HG02981 (cell line): ENCODE measurements at regions not wholly inside any gene's neighbourhood (a gene's known extent, or its start where the extent isn't known, plus 50 kb on each side); places are given as distances from the start of the nearest gene placed in this dataset.

Source experiments
- ATAC-seq: cut with Tn5 transposase; IDR thresholded peaks from one replicate; pipeline ENCODE4 v1.9.1; 2021; ENCODE audit warnings: mild to moderate bottlenecking, moderate library complexity; ENCODE audit not compliant: unreplicated experiment

GRCh38 chr9:550333-550732, 291.2 kb upstream of the DMRT1 start:
- no peak for ATAC-seq

GRCh38 chr9:551986-552929, 289.2 kb upstream of the DMRT1 start:
- ATAC-seq = no peak

GRCh38 chr9:555493-555892, 286.0 kb upstream of the DMRT1 start:
- ATAC-seq = no peak

GRCh38 chr9:556199-556598, 285.3 kb upstream of the DMRT1 start:
- no peak for ATAC-seq

GRCh38 chr9:556675-557074, 284.8 kb upstream of the DMRT1 start:
- no peak for ATAC-seq

- ATAC-seq = no peak
Measured at GRCh38 chr9:557601-558201, 283.8 kb upstream of the DMRT1 start.

- ATAC-seq = no peak
Measured at GRCh38 chr9:561427-561826, 280.1 kb upstream of the DMRT1 start.

GRCh38 chr9:563200-563599, 278.3 kb upstream of the DMRT1 start:
- ATAC-seq = no peak

- ATAC-seq = no peak
Measured at GRCh38 chr9:565528-565927, 276.0 kb upstream of the DMRT1 start.

- ATAC-seq = peak; percentile 84
Measured at GRCh38 chr9:567128-567746, 274.3 kb upstream of the DMRT1 start.

- peak; percentile 13 for ATAC-seq
Measured at GRCh38 chr9:567747-568305, 273.7 kb upstream of the DMRT1 start.

GRCh38 chr9:569296-569695, 272.2 kb upstream of the DMRT1 start:
- ATAC-seq = no peak

- ATAC-seq = no peak
Measured at GRCh38 chr9:570187-570586, 271.3 kb upstream of the DMRT1 start.

GRCh38 chr9:571066-571465, 270.4 kb upstream of the DMRT1 start:
- no peak for ATAC-seq

GRCh38 chr9:571741-572140, 269.8 kb upstream of the DMRT1 start:
- ATAC-seq = no peak

GRCh38 chr9:573691-574410, 267.6 kb upstream of the DMRT1 start:
- ATAC-seq = no peak

- no peak for ATAC-seq
Measured at GRCh38 chr9:575139-575538, 266.4 kb upstream of the DMRT1 start.

- ATAC-seq = no peak
Measured at GRCh38 chr9:580652-581342, 260.7 kb upstream of the DMRT1 start.

- ATAC-seq = no peak
Measured at GRCh38 chr9:581673-582497, 259.6 kb upstream of the DMRT1 start.
